ENCODE measurements at regions not wholly inside any gene's neighbourhood (a gene's known extent, or its start where the extent isn't known, plus 50 kb on each side); places are given as distances from the start of the nearest gene placed in this dataset.
"Not testable (repeated sequence)": the region's sequence is repeated elsewhere in the genome, so short reads cannot be mapped to it uniquely, and the experiment has no call there.

GRCh38 chrX:144494074-144494473, 610.2 kb downstream of the UBE2NL start:
- DNase-seq: no peak

DNA sequence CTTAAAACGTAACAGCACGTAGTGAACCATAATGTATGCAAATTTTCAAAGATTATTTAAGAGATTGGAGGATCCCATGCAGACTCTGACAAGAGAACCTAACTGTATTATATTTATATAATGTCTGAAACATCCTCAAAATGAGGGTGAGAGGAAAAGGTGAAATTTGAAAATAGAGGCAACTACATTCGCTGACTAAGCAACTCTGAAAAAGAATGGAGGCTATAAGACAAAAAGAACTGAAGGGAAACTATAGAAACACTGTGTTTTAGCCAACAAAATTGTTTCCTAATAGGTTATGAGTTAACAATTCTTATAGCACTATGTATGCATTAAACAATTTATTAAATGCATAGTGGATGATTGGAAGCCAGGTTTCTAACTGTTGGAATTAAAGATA, 648.0 kb downstream of the UBE2NL start:
- no peak for DNase-seq

- no peak for DNase-seq
These were observed 680.7 kb upstream of the SPANXN1 start for GRCh38 chrX:144566592-144566991.

DNA sequence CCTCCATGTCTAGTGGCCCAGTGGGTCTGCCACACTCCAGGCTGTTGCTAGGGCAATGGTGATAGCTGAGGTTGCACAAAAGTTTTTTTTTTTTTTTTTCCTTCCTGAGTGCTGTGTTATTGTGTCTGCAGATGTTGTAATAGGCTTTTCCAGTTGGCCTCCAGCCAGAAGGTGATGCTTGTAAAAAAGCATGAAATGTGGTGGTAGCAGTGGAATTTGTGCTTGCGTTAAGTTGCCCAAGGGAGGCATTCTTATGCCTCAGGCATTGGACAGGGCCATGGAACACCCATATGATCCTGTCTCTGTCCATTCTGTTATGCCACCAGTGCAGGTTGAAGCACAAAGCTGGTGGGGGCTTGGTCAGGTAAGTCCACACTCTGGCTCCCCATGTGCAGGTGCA, 660.5 kb upstream of the SPANXN1 start:
- DNase-seq: no peak

DNA sequence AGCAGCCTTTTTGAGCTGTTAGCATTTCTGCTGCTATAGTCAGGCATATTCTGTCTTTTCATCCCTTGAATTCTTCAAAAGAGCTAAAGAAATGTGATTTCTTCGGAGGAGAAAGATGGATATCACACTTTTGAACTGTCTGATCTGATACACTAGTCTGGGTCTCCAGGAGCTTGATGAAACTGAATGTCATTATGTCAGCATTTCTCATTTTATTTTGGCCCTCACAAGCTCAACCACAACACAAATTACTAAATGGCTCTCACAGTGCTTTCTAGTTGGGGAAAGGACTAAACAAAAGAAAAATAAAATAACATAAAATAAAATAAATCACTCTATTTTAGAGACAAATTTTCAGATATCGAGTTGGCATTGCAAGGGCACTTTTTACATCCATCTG, 655.3 kb upstream of the SPANXN1 start:
- DNase-seq: no peak

DNA sequence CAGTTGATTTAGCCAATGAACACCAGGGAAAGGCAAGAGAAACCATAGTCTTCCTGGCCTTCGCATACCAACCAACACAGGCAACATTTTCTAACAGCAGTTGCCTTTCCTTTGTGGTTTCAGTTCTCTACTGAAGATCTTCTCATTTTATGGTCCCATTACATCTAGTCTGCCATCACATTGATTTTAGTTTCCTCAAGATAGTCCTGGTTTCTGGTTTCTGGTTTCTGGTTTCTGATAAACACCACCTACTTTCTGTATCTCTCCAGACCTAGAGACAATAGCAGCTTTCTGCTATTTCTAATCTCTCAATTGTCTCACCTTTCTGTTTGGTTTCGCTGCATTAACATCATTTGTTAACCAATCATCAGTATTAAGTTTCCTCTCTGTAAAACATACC, 646.3 kb upstream of the SPANXN1 start:
- DNase-seq: no peak

GRCh38 chrX:144612076-144612475, 635.2 kb upstream of the SPANXN1 start:
- no peak for DNase-seq

- no peak for DNase-seq
These were observed 631.0 kb upstream of the SPANXN1 start for GRCh38 chrX:144616317-144616716.

- no peak for DNase-seq
These were observed 619.4 kb upstream of the SPANXN1 start for GRCh38 chrX:144627947-144628346.

GRCh38 chrX:144634451-144634850, 612.9 kb upstream of the SPANXN1 start:
- DNase-seq: not testable (repeated sequence)

DNA sequence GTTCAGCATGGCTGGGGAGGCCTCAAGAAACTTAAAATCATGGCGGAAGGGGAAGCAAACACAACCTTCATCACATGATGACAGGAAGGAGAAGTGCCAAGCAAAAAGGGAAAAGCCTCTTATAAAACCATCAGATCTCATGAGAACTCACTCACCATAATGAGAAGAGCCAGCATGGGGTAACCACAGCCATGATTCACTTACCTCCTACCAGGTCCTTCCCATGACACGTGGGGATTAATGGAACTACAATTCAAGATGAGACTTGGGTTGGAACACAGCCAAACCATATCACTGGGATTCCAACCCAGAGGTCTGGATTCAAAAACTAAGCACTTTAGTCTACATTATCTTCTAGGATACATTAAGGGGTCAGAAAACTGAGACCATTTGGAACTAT, 609.6 kb upstream of the SPANXN1 start:
- DNase-seq: no peak

- no peak for DNase-seq
These were observed 598.5 kb upstream of the SPANXN1 start for GRCh38 chrX:144648788-144649187.

- no peak for DNase-seq
These were observed 565.8 kb upstream of the SPANXN1 start for GRCh38 chrX:144681501-144681900.

DNA sequence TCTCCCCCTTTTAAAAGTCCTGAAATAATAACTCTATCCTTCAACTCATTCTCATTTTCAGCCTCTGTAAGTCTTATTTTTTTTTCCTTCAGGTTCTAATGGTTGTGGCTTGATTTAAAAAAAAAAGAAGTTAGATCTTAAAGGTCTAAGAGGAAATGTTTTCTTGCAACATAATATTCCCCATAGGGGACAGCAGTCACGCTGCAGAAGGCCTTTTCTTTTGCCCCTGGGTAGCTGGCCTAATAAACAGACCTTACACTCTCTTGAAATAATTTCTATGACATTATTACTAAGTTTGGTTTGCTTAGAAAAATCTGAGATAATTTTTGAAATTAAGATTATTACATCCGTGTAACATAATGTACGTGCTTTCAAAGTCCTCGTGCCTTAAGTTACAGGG, 564.1 kb upstream of the SPANXN1 start:
- no peak for DNase-seq

DNA sequence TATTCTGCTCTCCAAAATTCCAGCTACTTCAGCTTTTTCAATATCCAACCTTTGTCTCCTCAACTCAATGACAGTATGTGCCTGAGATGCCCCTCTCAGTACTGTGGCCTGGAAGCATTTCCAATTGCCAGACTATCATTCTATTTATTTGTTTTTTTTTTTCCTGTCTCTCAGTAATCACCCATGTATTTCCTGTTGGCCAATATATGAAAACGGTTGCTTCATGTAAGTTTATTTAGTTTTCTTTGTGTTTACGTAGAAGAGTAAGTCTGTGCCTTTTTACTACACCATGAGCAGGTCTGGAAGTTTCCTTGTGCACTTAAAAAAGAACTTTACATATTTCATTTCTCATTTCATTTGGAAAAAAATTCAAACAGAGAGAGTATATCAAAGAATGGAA, 537.5 kb upstream of the SPANXN1 start:
- no peak for DNase-seq

GRCh38 chrX:144715337-144715736, 532.0 kb upstream of the SPANXN1 start:
- DNase-seq: no peak

DNA sequence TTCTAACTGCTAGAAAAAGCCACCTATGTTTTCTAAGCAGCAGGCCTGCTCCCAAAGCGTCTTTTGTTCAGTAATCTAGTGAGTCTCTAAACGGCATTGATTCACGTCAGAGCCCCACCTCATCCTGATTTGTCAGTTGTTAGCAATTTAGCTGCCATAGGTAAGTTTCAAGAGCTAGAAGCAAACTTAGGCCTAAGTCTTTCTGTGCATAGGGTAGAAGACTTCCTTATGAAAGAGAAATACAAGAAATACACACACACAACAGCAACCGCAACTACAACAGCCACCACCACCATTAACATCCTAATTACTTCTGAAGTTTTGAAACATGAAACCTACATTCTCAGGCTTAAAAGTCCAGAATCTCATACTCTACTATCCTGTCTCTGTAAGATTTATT, 531.1 kb upstream of the SPANXN1 start:
- no peak for DNase-seq

- DNase-seq: no peak
These were observed 529.6 kb upstream of the SPANXN1 start for GRCh38 chrX:144717682-144718081.

- DNase-seq: no peak
These were observed 525.0 kb upstream of the SPANXN1 start for GRCh38 chrX:144722307-144722706.

DNA sequence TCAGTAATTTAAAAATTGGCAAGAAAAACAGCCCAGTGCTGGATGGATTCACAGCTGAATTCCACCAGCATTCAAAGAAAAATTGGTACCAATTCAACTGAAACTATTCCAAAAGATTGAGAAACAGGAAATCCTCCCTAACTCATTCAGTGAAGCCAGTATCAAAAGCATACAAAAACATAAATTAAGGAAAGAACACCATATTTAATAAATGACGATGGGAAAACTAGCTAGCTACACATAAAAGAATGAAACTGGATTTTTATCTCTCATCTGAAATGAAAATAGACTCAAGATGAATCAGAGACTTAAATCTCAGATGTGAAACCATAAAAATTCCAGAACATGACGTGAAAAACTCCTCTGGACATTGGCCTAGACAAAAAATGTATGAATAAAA, 516.8 kb upstream of the SPANXN1 start:
- no peak for DNase-seq

DNA sequence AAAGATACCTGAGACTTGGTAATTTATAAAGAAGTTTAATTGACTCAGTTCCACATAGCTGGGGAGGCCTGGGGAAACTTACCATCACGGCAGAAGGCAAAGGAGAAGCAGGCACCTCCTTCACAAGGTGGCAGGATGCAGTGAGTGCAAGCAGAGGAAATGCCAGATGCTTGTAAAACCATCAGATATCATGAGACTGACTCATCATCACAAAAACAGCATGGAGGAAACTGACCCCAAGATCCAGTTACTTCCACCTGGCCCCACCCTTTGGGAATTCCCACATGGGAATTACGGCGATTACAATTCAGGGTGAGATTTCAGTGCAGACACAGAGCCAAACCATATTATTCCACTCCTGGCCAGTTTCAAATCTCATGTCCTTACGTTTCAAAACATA, 514.7 kb upstream of the SPANXN1 start:
- DNase-seq: no peak

DNA sequence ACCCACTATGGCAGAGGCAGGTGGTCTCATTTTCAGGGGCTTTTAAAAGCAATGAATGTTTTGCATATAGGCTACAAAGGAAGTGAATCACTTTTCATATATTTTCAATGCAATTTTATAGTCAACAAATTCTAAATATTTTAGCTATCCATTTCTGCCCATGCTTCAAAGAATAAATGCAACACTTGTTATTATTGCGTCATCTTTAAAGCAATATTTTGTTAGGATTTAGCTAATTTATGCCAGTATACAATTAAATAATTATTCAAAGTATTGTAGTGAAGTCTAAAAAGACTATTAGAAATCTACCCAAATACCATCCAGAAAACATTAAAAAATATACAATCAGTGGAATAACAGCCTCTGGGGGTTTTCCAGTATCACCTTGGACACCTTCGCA, 509.1 kb upstream of the SPANXN1 start:
- no peak for DNase-seq

- DNase-seq: no peak
These were observed 478.8 kb upstream of the SPANXN1 start for GRCh38 chrX:144768540-144768939.

- DNase-seq: not testable (repeated sequence)
These were observed 463.8 kb upstream of the SPANXN1 start for GRCh38 chrX:144783528-144783927.

DNA sequence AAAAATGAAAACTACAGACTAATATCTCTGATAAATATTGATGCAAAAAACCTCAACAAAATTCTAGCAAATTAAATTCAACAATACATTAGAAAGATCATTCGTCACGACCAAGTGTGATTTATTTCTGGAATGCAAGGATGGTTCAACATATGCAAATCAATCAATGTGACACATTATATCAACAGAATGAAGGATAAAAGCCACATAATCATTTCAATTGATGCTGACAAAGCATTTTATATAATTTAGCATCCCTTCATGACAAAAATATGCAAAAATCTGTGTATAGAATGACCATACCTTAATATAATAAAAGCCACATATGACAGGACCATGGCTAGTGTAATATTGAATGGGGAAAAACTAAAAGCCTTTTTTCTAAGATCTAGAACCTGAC, 457.2 kb upstream of the SPANXN1 start:
- no peak for DNase-seq

DNA sequence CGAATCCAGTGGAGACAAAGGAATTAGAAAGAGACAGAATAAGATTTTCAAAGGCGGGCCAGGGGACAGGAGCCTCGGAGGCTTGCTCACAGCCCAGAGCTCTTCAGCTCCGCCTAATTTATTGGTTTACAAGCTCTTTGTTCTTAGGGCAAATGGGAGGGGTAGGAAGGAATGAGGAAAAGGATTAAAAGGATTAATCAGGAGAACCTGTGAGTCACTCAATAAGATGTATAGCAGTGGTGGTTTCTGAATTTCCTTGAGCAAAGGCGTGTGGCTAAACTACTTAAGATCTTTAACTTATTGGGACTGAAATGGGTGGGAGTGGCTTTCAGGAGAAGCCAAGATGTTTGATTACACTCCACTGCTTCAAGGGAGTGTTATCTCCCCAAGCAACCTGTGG, 456.0 kb upstream of the SPANXN1 start:
- DNase-seq: no peak

All from Kasumi-1 (cell line).